ENCODE measurements at regions not wholly inside any gene's neighbourhood (a gene's known extent, or its start where the extent isn't known, plus 50 kb on each side); places are given as distances from the start of the nearest gene placed in this dataset.

- Histone ChIP-seq H3K27me3 (ENCODE audit: control insufficient read depth, insufficient read depth, low read length) (peaks cover 7% of the 10 kb centered on the region), H2BK120ac (ENCODE audit: low read depth, low read length) (peak overlapping the region; percentile 52), H3K4me3 (ENCODE audit: insufficient read depth, low read depth, low read length) (no peak overlapping the region), H3K23ac (ENCODE audit: low read depth, low read length) (no peak overlapping the region), H3K9me1 (ENCODE audit: insufficient read depth, low read length) (no peaks in the 10 kb centered on the region), H4K5ac (ENCODE audit: low read depth, low read length) (no peak overlapping the region; the same call in 1 of the 2 replicates), H3K4me2 (ENCODE audit: low read depth, low read length) (no peak overlapping the region), H2BK15ac (ENCODE audit: low read depth, low read length) (no peak overlapping the region), H3K79me1 (ENCODE audit: low read depth in 1 of 2, low read length in 2 of 2) (no peaks in the 10 kb centered on the region), H3K56ac (ENCODE audit: extremely low read depth, insufficient read depth, low read length) (no peak overlapping the region), H2BK20ac (ENCODE audit: low read depth, low read length) (peak overlapping the region; percentile 31; the same call in 1 of the 2 replicates), H3K9ac (ENCODE audit: low read depth, low read length) (no peak overlapping the region), H2BK5ac (ENCODE audit: low read depth, low read length, poor library complexity, severe bottlenecking) (no peak overlapping the region), H3K9me3 (ENCODE audit: control insufficient read depth, insufficient read depth, low read length) (no peaks in the 10 kb centered on the region), H2AFZ (replicated peaks; ENCODE audit: low read length, poor library complexity) (no peak overlapping the region), H3K4me1 (ENCODE audit: control insufficient read depth, insufficient read depth, low read length) (peaks cover 16% of the 10 kb centered on the region), H3K4ac (ENCODE audit: low read depth, low read length) (peak overlapping the region; percentile 40; the same call in 1 of the 2 replicates), H2AK9ac (replicated peaks; ENCODE audit: low read depth, low read length, poor library complexity) (no peak overlapping the region), H3K36me3 (ENCODE audit: control insufficient read depth, insufficient read depth, low read length) (no peaks in the 10 kb centered on the region), H4K8ac (ENCODE audit: low read depth in 2 of 2, low read length in 2 of 2) (peak overlapping the region in 1 of 2 experiments; percentile 37; a peak in 1 of 4 replicates), H3K14ac (replicated peaks; ENCODE audit: low read depth, low read length) (no peak overlapping the region), H3K18ac (ENCODE audit: low read depth, low read length) (peak overlapping the region; percentile 34; the same call in 1 of the 2 replicates), H2AK5ac (ENCODE audit: low read depth, low read length) (0 out of 2 replicates have a peak overlapping the region, but pooled peaks have one; percentile 0), H4K91ac (ENCODE audit: insufficient read depth, low read depth, low read length) (no peak overlapping the region; the same call in 1 of the 2 replicates), H3K27ac (ENCODE audit: insufficient read depth, low read length) (peak overlapping the region; percentile 28; the same call in 1 of the 2 replicates), H4K20me1 (ENCODE audit: insufficient read depth, low read length) (no peaks in the 10 kb centered on the region)
- intact Hi-C loops (cut with micrococcal nuclease) (no loop called here), dilution Hi-C loops (cut with HindIII; ENCODE audit: low sequenced_read_pairs, unreplicated experiment) (no loop called here), in situ Hi-C loops (cut with MboI; ENCODE audit: low sequenced_read_pairs) (no loop called here)
- BruUV-seq (replicated peaks), result no TSS peak
- WGBS, 2 experiments (ENCODE audit: extremely low coverage in 2 of 2, insufficient read length in 1 of 2), result no CpG with 5 or more reads among the region's 1 CpG
- no peak for TF ChIP-seq RCOR1 (IDR thresholded peaks at IDR 0.05; ENCODE audit: insufficient replicate concordance, low read length)
- no peak for TF ChIP-seq NFE2L2 (IDR thresholded peaks at IDR 0.05; ENCODE audit: low read depth, low read length)
- no peak for TF ChIP-seq CHD1 (IDR thresholded peaks at IDR 0.05; ENCODE audit: low read depth, low read length)
- TF ChIP-seq RAD21 (IDR thresholded peaks at IDR 0.05; ENCODE audit: low read length), result no peak
- no peak for TF ChIP-seq USF2 (IDR thresholded peaks at IDR 0.05; ENCODE audit: low read depth, low read length)
- no peak for TF ChIP-seq CEBPB (IDR thresholded peaks at IDR 0.05; ENCODE audit: low read depth, low read length)
- TF ChIP-seq CTCF (conservative IDR thresholded peaks at IDR 0.05; ENCODE audit: low read depth, low read length), result no peak
- no peak for TF ChIP-seq ELK1 (IDR thresholded peaks at IDR 0.05; ENCODE audit: borderline replicate concordance, low read depth, low read length)
- no peak for TF ChIP-seq RFX5 (IDR thresholded peaks at IDR 0.05; ENCODE audit: low read depth, low read length)
- no peak for TF ChIP-seq MXI1 (IDR thresholded peaks at IDR 0.05; ENCODE audit: borderline replicate concordance, low read depth, low read length)
- TF ChIP-seq MAZ (IDR thresholded peaks at IDR 0.05; ENCODE audit: borderline replicate concordance, low read depth, low read length), result no peak
- no peak for TF ChIP-seq SMC3 (IDR thresholded peaks at IDR 0.05; ENCODE audit: low read depth, low read length)
- TF ChIP-seq POLR2A (IDR thresholded peaks at IDR 0.05; ENCODE audit: low read depth, low read length), result no peak
- TF ChIP-seq MAFK (IDR thresholded peaks at IDR 0.05; ENCODE audit: low read depth, low read length), result no peak
- TF ChIP-seq FOS (IDR thresholded peaks at IDR 0.05; ENCODE audit: low read depth, low read length), result no peak
- no peak for TF ChIP-seq BHLHE40 (IDR thresholded peaks at IDR 0.05; ENCODE audit: low read depth, low read length)
- ChIA-PET CTCF (interaction anchor here (1.8 kb wide), 1 partner anchor 18 kb away, joined by 4 read pairs; no protein-coding TSS in a partner anchor), POLR2A (ENCODE audit: unreplicated experiment) (no interaction called here)
- ATAC-seq (ENCODE audit: low read depth) (no peak), DNase-seq (no peak)
These were observed 307.7 kb upstream of the CDH5 start for GRCh38 chr16:66058832-66059231.
